D721Med (cell line): ENCODE measurements at regions not wholly inside any gene's neighbourhood (a gene's known extent, or its start where the extent isn't known, plus 50 kb on each side); places are given as distances from the start of the nearest gene placed in this dataset.
"Not testable (repeated sequence)": the region's sequence is repeated elsewhere in the genome, so short reads cannot be mapped to it uniquely, and the experiment has no call there.

Source experiments
- DNase-seq: peaks from one replicate; pipeline ENCODE4 v3.0.0; 2011; ENCODE audit warnings: low spot score; ENCODE audit not compliant: insufficient read length
- FAIRE-seq: peaks from 2 replicates; lab custom pipeline; 2011; peaks lifted over from hg19 to GRCh38; lab: Jason Lieb, UNC
- CTCF ChIP-seq: IDR thresholded peaks from 2 replicates; pipeline ENCODE4 v1.5.1; 2012; ENCODE audit warnings: mild to moderate bottlenecking, control low read depth; ENCODE audit not compliant: insufficient read depth; ENCODE audit errors: missing control alignments

DNA sequence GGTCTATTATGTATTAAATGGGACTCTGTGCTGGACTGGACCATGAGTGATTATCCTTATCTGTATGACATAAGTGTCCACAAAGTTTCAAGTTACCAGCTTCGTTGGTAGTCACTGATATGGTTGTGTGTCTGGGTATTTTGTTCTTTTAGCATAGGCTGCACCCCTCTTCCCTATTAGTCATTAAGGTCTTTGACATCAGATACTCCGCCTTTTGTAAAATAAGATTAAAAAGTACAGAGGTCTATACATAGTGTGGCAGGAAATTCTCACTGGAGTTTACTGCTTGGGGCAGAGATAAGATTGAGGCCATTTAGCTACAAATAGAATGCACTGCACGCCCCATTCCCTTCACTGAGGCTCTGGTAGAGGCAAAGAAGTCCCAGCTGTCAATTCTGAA is 99.4 kb downstream of the TMEM215 start:
- TF ChIP-seq CTCF, result no peak
- DNase-seq, result no peak
- no peak for FAIRE-seq

DNA sequence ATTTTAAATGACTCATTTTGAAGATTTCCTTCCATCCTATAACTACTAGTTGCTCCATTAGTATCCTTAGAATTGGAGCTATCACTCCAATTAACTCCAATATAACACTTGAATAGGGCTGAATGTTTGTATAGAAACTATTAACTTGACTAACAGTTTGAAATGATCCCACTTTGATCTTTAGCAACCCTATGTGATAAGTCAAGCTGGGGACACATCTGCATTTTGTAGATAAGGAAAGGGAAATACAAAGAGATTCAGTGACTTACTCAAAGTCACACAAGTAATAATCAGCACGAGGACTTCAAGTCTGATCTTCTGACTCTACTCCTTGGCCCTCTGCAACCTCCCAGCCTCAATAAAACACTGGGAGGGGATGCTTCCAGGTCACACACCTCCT is 101.1 kb downstream of the TMEM215 start:
- DNase-seq (no peak), FAIRE-seq (no peak)
- TF ChIP-seq CTCF, result no peak

GRCh38 chr9:32886021-32886420 is 102.7 kb downstream of the TMEM215 start:
- no peak for DNase-seq
- TF ChIP-seq CTCF, result no peak
- FAIRE-seq, result no peak

DNA sequence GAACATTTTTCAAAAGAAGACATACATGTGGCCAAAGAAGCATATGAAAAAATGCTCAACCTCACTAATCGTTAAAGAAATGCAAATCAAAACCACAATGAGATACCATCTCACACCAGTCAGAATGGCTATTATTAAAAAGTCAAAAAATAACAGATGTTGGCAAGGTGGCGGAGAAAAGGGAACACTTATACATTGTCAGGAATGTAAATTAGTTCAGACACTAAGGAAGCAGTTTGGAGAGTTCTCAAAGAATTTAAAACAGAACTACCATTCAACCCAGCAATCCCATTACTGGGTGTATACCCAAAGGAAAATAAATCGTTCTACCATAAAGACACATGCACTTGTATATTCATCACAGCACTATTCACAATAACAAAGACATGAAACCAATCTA is 106.9 kb downstream of the APTX start:
- FAIRE-seq, DNase-seq: not testable (repeated sequence)

- no peak for TF ChIP-seq CTCF
- no peak for FAIRE-seq
- DNase-seq, result no peak
Measured at GRCh38 chr9:32899181-32899580, 102.2 kb downstream of the APTX start.

DNA sequence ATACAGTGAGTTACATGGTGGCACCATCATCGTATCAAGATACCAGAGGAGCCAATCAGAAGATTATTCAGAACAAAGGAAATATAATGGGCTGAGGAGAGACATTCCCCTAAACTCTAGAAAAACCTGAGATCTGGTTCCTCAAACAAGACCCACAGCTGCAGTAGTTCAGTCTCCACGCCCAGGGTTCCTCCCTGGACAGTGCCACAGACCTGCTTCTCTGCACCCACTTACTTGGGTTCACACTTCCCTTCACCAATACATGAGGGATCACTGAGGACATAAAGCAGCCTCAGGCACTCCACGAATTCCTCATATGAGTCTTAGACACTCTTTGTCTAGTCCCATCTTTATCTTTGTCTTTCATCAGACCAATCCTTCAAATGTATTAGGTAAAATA is 101.7 kb downstream of the APTX start:
- FAIRE-seq, result no peak
- no peak for DNase-seq
- no peak for TF ChIP-seq CTCF

- DNase-seq (no peak), FAIRE-seq (no peak)
- TF ChIP-seq CTCF, result no peak
Measured at GRCh38 chr9:32906213-32906612, 95.2 kb downstream of the APTX start.

DNA sequence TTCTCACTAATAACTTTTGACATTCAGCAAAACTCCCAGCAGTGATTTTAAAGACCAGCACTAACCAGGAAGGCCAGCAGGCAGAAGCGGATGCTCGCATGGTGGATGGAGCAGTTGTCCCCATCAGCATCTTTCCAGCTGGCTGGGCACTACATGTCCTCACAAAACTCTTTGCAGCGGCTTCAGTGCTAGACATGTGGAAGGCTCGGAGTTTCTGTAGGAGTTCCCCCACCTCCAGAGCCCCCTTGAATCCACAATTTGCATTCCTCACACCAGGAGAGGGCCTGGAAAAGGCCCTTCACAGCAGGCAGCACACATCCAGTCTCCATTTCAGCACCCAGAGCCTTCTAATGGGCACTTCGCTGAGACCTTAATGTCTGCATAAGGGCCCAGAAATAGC is 85.6 kb downstream of the APTX start:
- no peak for FAIRE-seq
- TF ChIP-seq CTCF, result no peak
- DNase-seq, result no peak
